ENCODE measurements at regions not wholly inside any gene's neighbourhood (a gene's known extent, or its start where the extent isn't known, plus 50 kb on each side); places are given as distances from the start of the nearest gene placed in this dataset.

- BruUV-seq (replicated peaks) = no TSS peak
- Histone ChIP-seq H3K27ac (ENCODE audit: low read length) (no peak overlapping the region), H3K9me3 (ENCODE audit: low read length) (no peaks in the 10 kb centered on the region), H3K9ac (ENCODE audit: low read length) (no peak overlapping the region), H3K79me2 (ENCODE audit: low read length) (no peaks in the 10 kb centered on the region), H3K36me3 (ENCODE audit: low read depth, low read length) (no peaks in the 10 kb centered on the region), H3K27me3 (ENCODE audit: low read length) (no peaks in the 10 kb centered on the region), H3K9me2 (replicated peaks; ENCODE audit: low read length) (no peaks in the 10 kb centered on the region), H4K20me1 (ENCODE audit: low read length) (no peaks in the 10 kb centered on the region), H3K4me1 (ENCODE audit: insufficient read depth, low read length) (peaks cover 10% of the 10 kb centered on the region), H2AFZ (ENCODE audit: low read length) (no peak overlapping the region), H3F3A (ENCODE audit: low read length, unreplicated experiment) (peaks cover 4% of the 10 kb centered on the region), H3K4me2 (ENCODE audit: low read length) (no peak overlapping the region), H3K4me3 (ENCODE audit: low read length) (no peak overlapping the region)
- no peak for ATAC-seq
- TF ChIP-seq EZH2phosphoT487 (IDR thresholded peaks at IDR 0.05; ENCODE audit: borderline replicate concordance, low read length) (no peak), CTCF (conservative IDR thresholded peaks at IDR 0.05; ENCODE audit: low read depth, low read length) (no peak), EZH2 (IDR thresholded peaks at IDR 0.05; ENCODE audit: low read length, unreplicated experiment) (no peak)
- CTCF ChIA-PET = no interaction called here
- POLR2A ChIA-PET (ENCODE audit: unreplicated experiment) = no interaction called here
- intact Hi-C loops (cut with micrococcal nuclease) = loop anchor here (10.0 kb wide), 1 partner anchor 108 kb away; no protein-coding TSS in a partner anchor
- DNase-seq = no peak
Measured at GRCh38 chr21:39016740-39017315, 166.4 kb downstream of the PSMG1 start.

GRCh38 chr21:39014747-39015146 lies 168.5 kb downstream of the PSMG1 start:
- peaks cover 4% of the 10 kb centered on the region for H3F3A ChIP-seq (ENCODE audit: low read length, unreplicated experiment)
- peak overlapping the region; percentile 48 for H3K4me3 ChIP-seq (ENCODE audit: low read length)
- BruUV-seq (replicated peaks) = no TSS peak
- no peaks in the 10 kb centered on the region for H3K9me2 ChIP-seq (replicated peaks; ENCODE audit: low read length)
- H3K9me3 ChIP-seq (ENCODE audit: low read length) = no peaks in the 10 kb centered on the region
- no peaks in the 10 kb centered on the region for H3K79me2 ChIP-seq (ENCODE audit: low read length)
- peaks cover 10% of the 10 kb centered on the region for H3K4me1 ChIP-seq (ENCODE audit: insufficient read depth, low read length)
- ChIA-PET POLR2A (ENCODE audit: unreplicated experiment) (no interaction called here), CTCF (interaction anchor here (0.6 to 0.7 kb wide), 2 partner anchors 80 to 159 kb away, joined by 5 to 7 read pairs; no protein-coding TSS in a partner anchor)
- H4K20me1 ChIP-seq (ENCODE audit: low read length) = no peaks in the 10 kb centered on the region
- peak overlapping the region; percentile 71 for H3K4me2 ChIP-seq (ENCODE audit: low read length)
- 0 out of 2 replicates have a peak overlapping the region, but pooled peaks have one; percentile 23 for H3K9ac ChIP-seq (ENCODE audit: low read length)
- peak; percentile 93 for DNase-seq
- peak; percentile 94 for ATAC-seq
- intact Hi-C loops (cut with micrococcal nuclease) = loop anchor here (10.0 kb wide), 1 partner anchor 110 kb away; no protein-coding TSS in a partner anchor
- no peaks in the 10 kb centered on the region for H3K36me3 ChIP-seq (ENCODE audit: low read depth, low read length)
- H2AFZ ChIP-seq (ENCODE audit: low read length) = peak overlapping the region; percentile 63
- no peaks in the 10 kb centered on the region for H3K27me3 ChIP-seq (ENCODE audit: low read length)
- H3K27ac ChIP-seq (ENCODE audit: low read length) = peak overlapping the region; percentile 53
- TF ChIP-seq CTCF (conservative IDR thresholded peaks at IDR 0.05; ENCODE audit: low read depth, low read length) (no peak), EZH2 (IDR thresholded peaks at IDR 0.05; ENCODE audit: low read length, unreplicated experiment) (no peak), EZH2phosphoT487 (IDR thresholded peaks at IDR 0.05; ENCODE audit: borderline replicate concordance, low read length) (no peak)
